Activated CD8-positive, alpha-beta memory T cell treated with anti-CD3 and anti-CD28 coated beads for 48 hours (primary cell): ENCODE measurements at regions not wholly inside any gene's neighbourhood (a gene's known extent, or its start where the extent isn't known, plus 50 kb on each side); places are given as distances from the start of the nearest gene placed in this dataset.
"Not testable (repeated sequence)": the region's sequence is repeated elsewhere in the genome, so short reads cannot be mapped to it uniquely, and the experiment has no call there.

Experiments used
- DNase-seq, 3 experiments: peaks; one replicate each; pipeline ENCODE4 v3.0.0-alpha.2; 2020; ENCODE audit warnings: low read depth in 2 of 3, low spot score in 2 of 3

- DNase-seq = no peak
Observed at GRCh38 chr3:150357923-150358607, 50.0 kb upstream of the TSC22D2 start.

GRCh38 chr3:150357140-150357539 lies 51.0 kb upstream of the TSC22D2 start:
- no peak for DNase-seq

- no peak for DNase-seq
Observed at GRCh38 chr3:150355574-150355973, 52.5 kb upstream of the TSC22D2 start.

- DNase-seq = no peak
Observed at GRCh38 chr3:150352931-150353330, 55.2 kb upstream of the TSC22D2 start.

- DNase-seq = no peak
Observed at GRCh38 chr3:150351398-150351797, 56.7 kb upstream of the TSC22D2 start.

GRCh38 chr3:150349314-150350097 lies 58.6 kb upstream of the TSC22D2 start:
- no peak for DNase-seq

- DNase-seq = no peak
Observed at GRCh38 chr3:150348500-150348899, 59.6 kb upstream of the TSC22D2 start.

- no peak for DNase-seq
Observed at GRCh38 chr3:150346981-150347863, 60.9 kb upstream of the TSC22D2 start.

- no peak for DNase-seq
Observed at GRCh38 chr3:150346266-150346665, 61.8 kb upstream of the TSC22D2 start.

- DNase-seq = no peak
Observed at GRCh38 chr3:150345021-150345538, 63.0 kb upstream of the TSC22D2 start.

GRCh38 chr3:150344079-150344759 lies 63.9 kb upstream of the TSC22D2 start:
- DNase-seq = no peak

GRCh38 chr3:150342896-150343467 lies 65.1 kb upstream of the TSC22D2 start:
- no peak for DNase-seq

GRCh38 chr3:150341891-150342290 lies 66.2 kb upstream of the TSC22D2 start:
- no peak for DNase-seq

GRCh38 chr3:150336363-150336762 lies 71.7 kb upstream of the TSC22D2 start:
- not testable (repeated sequence) for DNase-seq

- DNase-seq = no peak
Observed at GRCh38 chr3:150335631-150336030, 72.5 kb upstream of the TSC22D2 start.

- no peak for DNase-seq
Observed at GRCh38 chr3:150334974-150335373, 73.1 kb upstream of the TSC22D2 start.

- DNase-seq = no peak
Observed at GRCh38 chr3:150333477-150333876, 74.6 kb upstream of the TSC22D2 start.

GRCh38 chr3:150331978-150332568 lies 76.0 kb upstream of the TSC22D2 start:
- no peak for DNase-seq

- no peak for DNase-seq
Observed at GRCh38 chr3:150330872-150331271, 77.2 kb upstream of the TSC22D2 start.

GRCh38 chr3:150330174-150330573 lies 77.9 kb upstream of the TSC22D2 start:
- no peak for DNase-seq
